SK-N-SH (cell line): ENCODE measurements at regions not wholly inside any gene's neighbourhood (a gene's known extent, or its start where the extent isn't known, plus 50 kb on each side); places are given as distances from the start of the nearest gene placed in this dataset.

Experiments
- CTCF ChIA-PET: fragments of 300-600, 350-600 bp; formaldehyde crosslinking; extraction: SDS; loops from one replicate; lab custom pipeline; 2021; lab: Yijun Ruan, JAX
- POLR2A ChIA-PET: fragments of 350-600 bp; sonication (Branson Sonifier 250); formaldehyde crosslinking; extraction: SDS; loops from one replicate; lab custom pipeline; 2020; ENCODE audit warnings: antibody characterized with exemption, inconsistent platforms; lab: Yijun Ruan, JAX
- DNase-seq: peaks from one replicate; pipeline ENCODE4 v3.0.0; 2012
- H2AFZ ChIP-seq: fragments of 200-600 bp; sonication (generic); 2 replicates; pipeline ENCODE4 v1.8.1; 2016; ENCODE audit warnings: antibody characterized with exemption, mild to moderate bottlenecking, low read depth
- H3F3A ChIP-seq: fragments of 200-600 bp; sonication (generic); replicated peaks from 2 replicates; pipeline ENCODE3; 2016; ENCODE audit warnings: antibody characterized with exemption, mild to moderate bottlenecking; ENCODE audit not compliant: insufficient read depth
- H3K27ac ChIP-seq, 2 experiments: fragments of 200-500 bp in 1 of 2; fragments of 200-600 bp in 1 of 2; sonication (Bioruptor generic) in 1 of 2; sonication (generic), shearing (Covaris generic) in 1 of 2; 2 replicates each; pipeline versions ENCODE4 v1.5.1 to v1.6.1; 2014 to 2016; ENCODE audit warnings: low read depth in 2 of 2, inconsistent platforms in 1 of 2, low read length in 1 of 2, mild to moderate bottlenecking in 1 of 2, mixed read lengths in 1 of 2
- H3K27me3 ChIP-seq: fragments of 200-600 bp; sonication (generic), shearing (Covaris generic); 2 replicates; pipeline ENCODE4 v1.6.1; 2016; ENCODE audit warnings: mixed run types; ENCODE audit not compliant: insufficient read depth
- H3K36me3 ChIP-seq, 2 experiments: fragments of 200-500 bp in 1 of 2; fragments of 200-600 bp in 1 of 2; sonication (Bioruptor generic) in 1 of 2; sonication (generic) in 1 of 2; replicated peaks in 1 of 2; 2 replicates each; pipeline versions ENCODE3 to v1.5.1; 2014 to 2016; ENCODE audit warnings: low read length in 1 of 2, mild to moderate bottlenecking in 1 of 2; ENCODE audit not compliant: insufficient read depth in 2 of 2, control insufficient read depth in 1 of 2
- H3K4me1 ChIP-seq, 2 experiments: fragments of 200-500 bp in 1 of 2; fragments of 200-600 bp in 1 of 2; sonication (Bioruptor generic) in 1 of 2; sonication (generic), shearing (Covaris generic) in 1 of 2; 2 replicates each; pipeline versions ENCODE4 v1.5.1 to v1.6.1; 2014 to 2016; ENCODE audit warnings: low read depth in 1 of 2, low read length in 1 of 2, mixed run types in 1 of 2; ENCODE audit not compliant: insufficient read depth in 2 of 2, control insufficient read depth in 1 of 2
- H3K4me2 ChIP-seq: fragments of 200-600 bp; sonication (generic), shearing (Covaris generic); 2 replicates; pipeline ENCODE4 v1.6.1; 2017; ENCODE audit warnings: mixed run types
- H3K4me3 ChIP-seq, 2 experiments: fragments of 200-500 bp in 1 of 2; fragments of 200-600 bp in 1 of 2; sonication (Bioruptor generic) in 1 of 2; sonication (generic), shearing (Covaris generic) in 1 of 2; 2 replicates each; pipeline versions ENCODE4 v1.5.1 to v1.8.1; 2014 to 2016; ENCODE audit warnings: low read depth in 2 of 2, inconsistent platforms in 1 of 2, low read length in 1 of 2, mild to moderate bottlenecking in 1 of 2, mixed read lengths in 1 of 2, moderate library complexity in 1 of 2
- H3K79me2 ChIP-seq: fragments of 200-600 bp; sonication (generic); 2 replicates; pipeline ENCODE4 v1.8.1; 2017; ENCODE audit warnings: mild to moderate bottlenecking; ENCODE audit not compliant: insufficient read depth
- H3K9ac ChIP-seq: fragments of 200-600 bp; sonication (generic); 2 replicates; pipeline ENCODE4 v1.6.1; 2017; ENCODE audit warnings: mixed run types
- H3K9me2 ChIP-seq: fragments of 200-600 bp; sonication (generic); 2 replicates; pipeline ENCODE4 v1.6.1; 2017; ENCODE audit warnings: mixed run types
- H3K9me3 ChIP-seq: fragments of 200-600 bp; sonication (generic); 2 replicates; pipeline ENCODE4 v1.6.1; 2017; ENCODE audit warnings: mixed run types, mild to moderate bottlenecking, moderate library complexity
- H4K20me1 ChIP-seq: fragments of 200-600 bp; sonication (generic); 2 replicates; pipeline ENCODE4 v1.6.1; 2017; ENCODE audit warnings: mild to moderate bottlenecking, mixed run types; ENCODE audit not compliant: insufficient read depth
- EZH2phosphoT487 ChIP-seq: fragments of 200-600 bp; sonication (generic); IDR thresholded peaks from 2 replicates; pipeline ENCODE4 v1.6.1; 2017; ENCODE audit warnings: low read depth, mixed run types, mild to moderate bottlenecking, antibody characterized with exemption, moderate library complexity, borderline replicate concordance
- FOXM1 ChIP-seq: IDR thresholded peaks from 2 replicates; pipeline ENCODE4 v1.4.0; 2012; ENCODE audit warnings: low read depth, mild to moderate bottlenecking
- MEF2A ChIP-seq: IDR thresholded peaks from 2 replicates; pipeline ENCODE4 v1.4.0; 2012; ENCODE audit warnings: low read depth, borderline replicate concordance
- MXI1 ChIP-seq: IDR thresholded peaks from 2 replicates; pipeline ENCODE4 v1.6.1; 2012; ENCODE audit warnings: mild to moderate bottlenecking, low read depth, low read length, improper control_type of control experiment
- REST ChIP-seq: IDR thresholded peaks from 2 replicates; pipeline ENCODE4 v1.6.1; 2012; ENCODE audit warnings: mild to moderate bottlenecking, low read depth, low read length, moderate library complexity
- RXRA ChIP-seq: IDR thresholded peaks from 2 replicates; pipeline ENCODE4 v1.4.0; 2012; ENCODE audit warnings: low read depth, mild to moderate bottlenecking, borderline replicate concordance
- TCF12 ChIP-seq: IDR thresholded peaks from 2 replicates; pipeline ENCODE4 v1.4.0; 2012
- USF2 ChIP-seq: fragments of 150-350 bp; IDR thresholded peaks from 2 replicates; pipeline ENCODE4 v1.6.1; 2017; ENCODE audit warnings: antibody characterized with exemption, low read length, low read depth, borderline replicate concordance
- ZBTB33 ChIP-seq: IDR thresholded peaks from 2 replicates; pipeline ENCODE4 v1.4.0; 2012; ENCODE audit warnings: low read depth, borderline replicate concordance
- WGBS: methylation state at CpG from one replicate; pipeline ENCODE4 v1.1.6; 2017; ENCODE audit warnings: low lambda C conversion rate; 5-methylcytosine and 5-hydroxymethylcytosine counted together
- TF ChIP-seq, protein P1 (sequence below): IDR thresholded peaks from 2 replicates; pipeline ENCODE4; 2012

DNA sequence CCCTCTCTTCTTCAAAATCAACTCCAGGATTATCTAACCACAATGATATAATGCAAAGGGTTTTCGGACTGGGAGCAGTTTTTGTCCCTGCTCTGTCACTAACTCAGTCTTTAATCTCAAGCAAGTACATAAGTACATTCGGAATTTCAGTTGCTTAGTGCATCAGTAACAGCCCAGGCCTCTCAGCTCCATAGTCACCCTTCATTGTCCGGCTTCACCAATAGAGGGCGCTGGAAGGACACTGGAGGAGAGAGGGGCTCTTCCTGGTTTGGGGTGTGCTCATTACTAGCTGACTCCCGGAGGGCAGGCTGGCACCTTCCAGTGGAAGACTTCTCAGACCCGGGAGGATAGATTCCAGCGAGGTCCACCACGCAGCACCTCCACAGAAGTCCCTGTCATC is 90.4 kb upstream of the PDGFD start (continued):
- no peak for TF ChIP-seq ZBTB33
- no peak for TF ChIP-seq RXRA
- no peak for TF ChIP-seq TCF12
- no peak for TF ChIP-seq REST
- TF ChIP-seq, protein P1, sequence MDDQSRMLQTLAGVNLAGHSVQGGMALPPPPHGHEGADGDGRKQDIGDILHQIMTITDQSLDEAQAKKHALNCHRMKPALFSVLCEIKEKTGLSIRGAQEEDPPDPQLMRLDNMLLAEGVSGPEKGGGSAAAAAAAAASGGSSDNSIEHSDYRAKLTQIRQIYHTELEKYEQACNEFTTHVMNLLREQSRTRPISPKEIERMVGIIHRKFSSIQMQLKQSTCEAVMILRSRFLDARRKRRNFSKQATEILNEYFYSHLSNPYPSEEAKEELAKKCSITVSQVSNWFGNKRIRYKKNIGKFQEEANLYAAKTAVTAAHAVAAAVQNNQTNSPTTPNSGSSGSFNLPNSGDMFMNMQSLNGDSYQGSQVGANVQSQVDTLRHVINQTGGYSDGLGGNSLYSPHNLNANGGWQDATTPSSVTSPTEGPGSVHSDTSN = no peak
- TF ChIP-seq FOXM1 = no peak

DNA sequence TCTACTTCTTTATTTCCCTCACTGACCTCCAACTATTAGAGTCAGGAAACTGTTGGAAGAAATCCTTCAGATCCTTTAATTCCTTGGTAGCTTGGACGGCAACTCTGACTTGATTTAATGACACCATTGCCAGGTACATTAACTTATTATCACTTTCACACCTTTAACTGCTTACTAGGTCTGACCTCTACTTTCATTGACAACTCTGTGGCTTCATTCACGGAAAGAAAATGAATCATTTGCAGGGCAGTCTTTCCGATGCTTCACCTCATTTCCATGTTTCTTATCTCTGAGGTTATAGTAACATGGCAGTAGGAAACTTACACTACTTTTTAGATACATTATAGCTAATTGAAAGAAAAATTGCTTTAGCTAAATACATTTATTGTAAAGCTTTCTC is 82.6 kb upstream of the PDGFD start:
- DNase-seq = no peak
- no peaks in the 10 kb centered on the region for H4K20me1 ChIP-seq
- H3F3A ChIP-seq = no peaks in the 10 kb centered on the region
- H3K27ac ChIP-seq = no peak overlapping the region
- no peaks in the 10 kb centered on the region for H3K79me2 ChIP-seq
- H3K4me2 ChIP-seq = no peak overlapping the region
- POLR2A ChIA-PET = no interaction called here
- no peaks in the 10 kb centered on the region for H3K27me3 ChIP-seq
- no peak overlapping the region for H3K9ac ChIP-seq
- no peaks in the 10 kb centered on the region for H3K4me1 ChIP-seq
- WGBS = 77% methylated on average over 3 of the region's 3 CpGs
- no peaks in the 10 kb centered on the region for H3K9me2 ChIP-seq
- H2AFZ ChIP-seq = no peak overlapping the region
- H3K9me3 ChIP-seq = no peaks in the 10 kb centered on the region
- no peak overlapping the region for H3K4me3 ChIP-seq
- no peak for TF ChIP-seq MEF2A
- no peak for TF ChIP-seq USF2
- no peak for TF ChIP-seq ZBTB33
- TF ChIP-seq MXI1 = no peak
- TF ChIP-seq EZH2phosphoT487 = no peak
- CTCF ChIA-PET = no interaction called here
- no peaks in the 10 kb centered on the region for H3K36me3 ChIP-seq
